CD4-positive, alpha-beta T cell (primary cell): ENCODE measurements at regions not wholly inside any gene's neighbourhood (a gene's known extent, or its start where the extent isn't known, plus 50 kb on each side); places are given as distances from the start of the nearest gene placed in this dataset.

Experiments
- ATAC-seq: fragments of 200-7000 bp; cut with Tn5 transposase; one replicate; pipeline ENCODE4 v1.10.0; 2022; ENCODE audit warnings: mild to moderate bottlenecking; ENCODE audit not compliant: poor library complexity
- CTCF ChIA-PET: fragments of 350-600 bp; sonication (Branson Sonifier 250); formaldehyde crosslinking; loops from one replicate; lab custom pipeline; 2021; ENCODE audit warnings: antibody characterized with exemption, inconsistent platforms; lab: Charles Lee
- POLR2A ChIA-PET: fragments of 350-600 bp; sonication (Branson Sonifier 250); formaldehyde crosslinking; loops from one replicate; lab custom pipeline; 2021; ENCODE audit warnings: antibody characterized with exemption, inconsistent platforms; lab: Charles Lee
- DNase-seq, 14 experiments: peaks; one replicate each; pipeline ENCODE4 v3.0.0-alpha.2; 2013 to 2020; ENCODE audit warnings: mixed read lengths in 2 of 14
- H3K27ac ChIP-seq, 2 donors: one replicate each; pipeline versions ENCODE4 v1.5.1 to v1.7.0; 2013; ENCODE audit warnings: low read length in 2 of 2, low read depth in 1 of 2, mild to moderate bottlenecking in 1 of 2
- H3K27me3 ChIP-seq, 2 experiments: 1 replicate in 1 of 2; 2 replicates in 1 of 2; pipeline versions ENCODE4 v1.6.1 to v1.7.0; 2013; ENCODE audit warnings: low read length in 2 of 2, control low read depth in 1 of 2, mild to moderate bottlenecking in 1 of 2, moderate library complexity in 1 of 2; ENCODE audit not compliant: insufficient read depth in 2 of 2, control insufficient read depth in 1 of 2
- H3K36me3 ChIP-seq: one replicate; pipeline ENCODE4 v1.6.1; 2013; ENCODE audit warnings: low read length, control low read depth; ENCODE audit not compliant: insufficient read depth
- H3K4me1 ChIP-seq: one replicate; pipeline ENCODE4 v1.6.1; 2013; ENCODE audit warnings: low read length, control low read depth; ENCODE audit not compliant: insufficient read depth
- H3K4me3 ChIP-seq: one replicate; pipeline ENCODE4 v1.5.1; 2013; ENCODE audit warnings: mild to moderate bottlenecking, low read length, moderate library complexity
- H3K9me3 ChIP-seq, 2 experiments: 1 replicate in 1 of 2; 2 replicates in 1 of 2; pipeline versions ENCODE4 v1.6.1 to v1.7.0; 2013; ENCODE audit warnings: low read length in 2 of 2, mild to moderate bottlenecking in 2 of 2, control low read depth in 1 of 2, moderate library complexity in 1 of 2; ENCODE audit not compliant: control insufficient read depth in 1 of 2, insufficient read depth in 1 of 2
- H3K27ac Mint-ChIP-seq: one replicate; pipeline ENCODE4 v1.8.0; 2020; ENCODE audit warnings: mixed read lengths
- H3K27me3 Mint-ChIP-seq: one replicate; pipeline ENCODE4 v1.8.0; 2021; ENCODE audit warnings: mixed read lengths
- H3K36me3 Mint-ChIP-seq: one replicate; pipeline ENCODE4 v1.8.0; 2021; ENCODE audit warnings: low read depth, mixed read lengths
- H3K4me1 Mint-ChIP-seq: one replicate; pipeline ENCODE4 v1.8.0; 2021; ENCODE audit warnings: low read depth, mixed read lengths
- H3K4me3 Mint-ChIP-seq: one replicate; pipeline ENCODE4 v1.8.0; 2020; ENCODE audit warnings: mild to moderate bottlenecking, mixed read lengths
- H3K9me3 Mint-ChIP-seq: one replicate; pipeline ENCODE4 v1.8.0; 2020; ENCODE audit warnings: mixed read lengths
- intact Hi-C, 2 experiments: fragments of 100-400 bp; cut with DNase I in 1 of 2; cut with micrococcal nuclease in 1 of 2; formaldehyde crosslinking; loops; one replicate each; pipeline versions ENCODE4 v1.15.1 to v1.9.0; 2023 to 2025; cut with DNase I, micrococcal nuclease
- TF ChIP-seq, protein P1 (sequence below): fragments of 200-600 bp; IDR thresholded peaks from one replicate; pipeline ENCODE4 v1.8.0; 2022; ENCODE audit warnings: antibody characterized with exemption, mild to moderate bottlenecking

DNA sequence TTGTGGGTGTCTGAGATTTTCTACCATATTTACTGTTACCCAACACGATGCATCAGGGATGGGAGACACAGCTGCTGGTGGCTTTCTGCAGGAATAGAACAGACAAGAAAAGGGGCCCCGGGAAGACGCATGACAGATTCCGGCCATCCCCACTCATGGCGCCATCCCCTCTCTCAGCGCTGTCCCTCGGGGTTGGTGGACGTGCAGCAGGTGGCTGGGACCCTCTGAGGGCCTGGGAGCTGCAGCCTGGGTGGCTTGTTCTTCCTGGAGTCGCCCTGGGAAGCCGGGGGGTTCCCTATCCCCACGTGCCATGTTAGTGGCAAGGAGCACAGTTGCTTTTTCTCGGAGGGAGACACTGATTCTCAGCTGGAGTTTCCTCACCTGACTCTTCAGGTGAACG lies 1123.3 kb downstream of the BRD1 start:
- TF ChIP-seq, protein P1, sequence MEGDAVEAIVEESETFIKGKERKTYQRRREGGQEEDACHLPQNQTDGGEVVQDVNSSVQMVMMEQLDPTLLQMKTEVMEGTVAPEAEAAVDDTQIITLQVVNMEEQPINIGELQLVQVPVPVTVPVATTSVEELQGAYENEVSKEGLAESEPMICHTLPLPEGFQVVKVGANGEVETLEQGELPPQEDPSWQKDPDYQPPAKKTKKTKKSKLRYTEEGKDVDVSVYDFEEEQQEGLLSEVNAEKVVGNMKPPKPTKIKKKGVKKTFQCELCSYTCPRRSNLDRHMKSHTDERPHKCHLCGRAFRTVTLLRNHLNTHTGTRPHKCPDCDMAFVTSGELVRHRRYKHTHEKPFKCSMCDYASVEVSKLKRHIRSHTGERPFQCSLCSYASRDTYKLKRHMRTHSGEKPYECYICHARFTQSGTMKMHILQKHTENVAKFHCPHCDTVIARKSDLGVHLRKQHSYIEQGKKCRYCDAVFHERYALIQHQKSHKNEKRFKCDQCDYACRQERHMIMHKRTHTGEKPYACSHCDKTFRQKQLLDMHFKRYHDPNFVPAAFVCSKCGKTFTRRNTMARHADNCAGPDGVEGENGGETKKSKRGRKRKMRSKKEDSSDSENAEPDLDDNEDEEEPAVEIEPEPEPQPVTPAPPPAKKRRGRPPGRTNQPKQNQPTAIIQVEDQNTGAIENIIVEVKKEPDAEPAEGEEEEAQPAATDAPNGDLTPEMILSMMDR: no peak
- H3K4me3 Mint-ChIP-seq: no peak overlapping the region
- H3K27ac ChIP-seq: no peak overlapping the region
- no peak overlapping the region for H3K4me3 ChIP-seq
- no peaks in the 10 kb centered on the region for H3K36me3 ChIP-seq
- no peaks in the 10 kb centered on the region for H3K9me3 Mint-ChIP-seq
- intact Hi-C loops: no loop called here
- H3K9me3 ChIP-seq: peaks cover 0 to 11% of the 10 kb centered on the region in 2 experiments
- H3K4me1 Mint-ChIP-seq: no peaks in the 10 kb centered on the region
- DNase-seq (no peak), ATAC-seq (no peak)
- H3K27me3 Mint-ChIP-seq: peaks cover 3% of the 10 kb centered on the region
- CTCF ChIA-PET: no interaction called here
- H3K27ac Mint-ChIP-seq: no peak overlapping the region
- H3K27me3 ChIP-seq: no peaks in the 10 kb centered on the region
- no peaks in the 10 kb centered on the region for H3K4me1 ChIP-seq
- no peaks in the 10 kb centered on the region for H3K36me3 Mint-ChIP-seq
- POLR2A ChIA-PET: no interaction called here

DNA sequence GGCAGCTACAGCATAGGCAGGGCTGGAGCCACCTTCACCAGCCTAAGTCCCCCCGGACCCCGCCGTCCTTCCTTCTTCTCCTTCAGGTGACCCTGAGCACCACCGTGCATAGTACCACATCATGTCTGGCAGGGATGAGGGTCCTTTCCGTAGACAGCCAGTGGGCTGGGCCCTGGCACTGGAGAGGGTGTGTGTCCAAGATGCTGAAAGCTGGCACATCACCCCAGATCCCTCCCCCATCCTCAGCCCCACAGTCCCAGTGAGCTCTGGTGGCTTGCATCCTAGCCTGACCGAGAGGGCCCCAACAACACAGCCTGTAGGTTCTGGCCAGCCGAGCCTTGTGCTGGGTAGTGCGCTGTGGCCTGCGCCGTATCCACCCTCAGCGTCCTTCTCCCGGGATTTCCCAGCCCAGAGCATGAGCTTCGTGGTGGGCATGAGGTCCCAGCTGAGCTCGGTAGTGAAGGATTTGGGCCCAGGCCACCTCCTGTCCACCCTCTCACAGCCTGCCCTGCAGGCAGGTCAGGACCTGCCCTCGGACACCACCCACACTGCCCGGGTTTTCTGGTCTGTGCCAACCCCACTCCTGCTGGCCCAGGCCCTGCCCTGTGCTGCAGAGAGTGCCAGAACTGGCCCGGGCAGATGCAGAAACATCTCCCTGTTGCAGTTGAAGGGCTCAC lies 1124.3 kb downstream of the BRD1 start:
- no peaks in the 10 kb centered on the region for H3K36me3 Mint-ChIP-seq
- intact Hi-C loops: no loop called here
- no peaks in the 10 kb centered on the region for H3K9me3 Mint-ChIP-seq
- DNase-seq: no peak
- TF ChIP-seq, protein P1: no peak
- Histone ChIP-seq H3K9me3 (peaks cover 0 to 14% of the 10 kb centered on the region in 2 experiments), H3K4me3 (no peak overlapping the region), H3K27me3 (no peaks in the 10 kb centered on the region), H3K27ac (no peak overlapping the region), H3K4me1 (no peaks in the 10 kb centered on the region), H3K36me3 (no peaks in the 10 kb centered on the region)
- no peaks in the 10 kb centered on the region for H3K4me1 Mint-ChIP-seq
- no peak overlapping the region for H3K27ac Mint-ChIP-seq
- H3K27me3 Mint-ChIP-seq: peaks cover 3% of the 10 kb centered on the region
- ATAC-seq: no peak
- ChIA-PET POLR2A (no interaction called here), CTCF (no interaction called here)
- no peak overlapping the region for H3K4me3 Mint-ChIP-seq

DNA sequence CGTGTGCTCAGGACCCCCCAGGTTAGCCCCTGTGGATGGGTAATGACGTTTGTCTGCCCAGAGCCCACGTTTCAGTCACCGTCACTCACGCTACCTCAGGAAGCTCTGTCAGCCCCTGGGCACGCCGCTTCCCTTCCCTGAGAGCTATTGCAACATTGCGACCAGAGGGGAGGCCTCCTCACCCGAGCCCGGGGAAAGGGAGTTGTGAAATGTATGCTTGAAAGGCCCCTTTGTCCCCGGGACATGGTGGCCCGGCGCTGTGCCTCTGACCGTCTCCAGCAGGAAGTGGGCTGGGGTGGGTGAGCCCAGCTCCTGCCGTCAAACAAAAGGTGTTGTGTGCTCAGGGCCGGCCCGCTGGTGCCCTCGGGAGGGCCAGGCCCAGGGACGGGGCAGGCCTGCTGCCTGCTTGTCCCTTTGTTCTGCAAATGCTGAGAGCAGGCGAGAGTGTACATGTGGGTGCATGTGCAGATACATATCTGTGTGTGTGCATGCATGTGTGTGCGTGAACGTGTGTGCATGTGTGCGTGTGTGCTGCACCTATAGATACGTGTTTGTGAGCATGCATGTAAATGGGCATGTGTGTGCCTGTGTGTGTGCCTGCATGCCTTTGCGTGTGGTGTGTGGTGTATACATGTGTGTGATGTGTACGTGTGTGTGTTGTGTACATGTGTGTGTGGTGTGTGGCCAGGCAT lies 1125.0 kb downstream of the BRD1 start:
- Histone ChIP-seq H3K4me3 (no peak overlapping the region), H3K9me3 (peaks cover 0 to 15% of the 10 kb centered on the region in 2 experiments), H3K36me3 (no peaks in the 10 kb centered on the region), H3K4me1 (no peaks in the 10 kb centered on the region), H3K27me3 (no peaks in the 10 kb centered on the region), H3K27ac (no peak overlapping the region)
- Mint-ChIP-seq H3K4me3 (no peak overlapping the region), H3K27ac (no peak overlapping the region), H3K4me1 (no peaks in the 10 kb centered on the region), H3K36me3 (no peaks in the 10 kb centered on the region), H3K9me3 (no peaks in the 10 kb centered on the region), H3K27me3 (peaks cover 3% of the 10 kb centered on the region)
- POLR2A ChIA-PET: no interaction called here
- intact Hi-C loops: no loop called here
- DNase-seq: no peak
- no peak for ATAC-seq
- CTCF ChIA-PET: no interaction called here
- TF ChIP-seq, protein P1: no peak
